AG08395 (cell line): ENCODE measurements at regions not wholly inside any gene's neighbourhood (a gene's known extent, or its start where the extent isn't known, plus 50 kb on each side); places are given as distances from the start of the nearest gene placed in this dataset.
"Not testable (repeated sequence)": the region's sequence is repeated elsewhere in the genome, so short reads cannot be mapped to it uniquely, and the experiment has no call there.

Experiments used
- DNase-seq: peaks from one replicate; pipeline ENCODE4 v3.0.0; 2012; ENCODE audit warnings: mixed read lengths, low spot score

DNA sequence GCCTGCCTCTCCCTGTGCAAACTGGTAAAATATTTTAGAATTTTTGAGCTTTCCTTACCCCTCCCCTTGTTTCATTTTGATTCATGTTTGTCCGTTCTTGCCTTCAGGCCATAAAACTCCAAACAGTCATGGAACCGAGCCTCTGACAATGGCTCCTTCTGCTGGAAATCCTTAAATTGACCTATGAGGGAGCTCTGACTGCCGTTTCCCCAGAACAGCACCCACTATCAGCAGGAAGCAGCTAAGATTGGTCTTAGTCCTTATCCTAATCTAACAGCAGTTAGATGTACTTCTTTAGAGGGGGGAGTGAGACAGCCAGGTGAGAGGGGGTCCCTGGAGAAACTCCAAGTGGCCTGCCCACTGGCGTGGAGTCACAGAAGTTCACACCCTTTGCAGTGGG lies 106.7 kb downstream of the FAM174A start:
- DNase-seq: no peak

DNA sequence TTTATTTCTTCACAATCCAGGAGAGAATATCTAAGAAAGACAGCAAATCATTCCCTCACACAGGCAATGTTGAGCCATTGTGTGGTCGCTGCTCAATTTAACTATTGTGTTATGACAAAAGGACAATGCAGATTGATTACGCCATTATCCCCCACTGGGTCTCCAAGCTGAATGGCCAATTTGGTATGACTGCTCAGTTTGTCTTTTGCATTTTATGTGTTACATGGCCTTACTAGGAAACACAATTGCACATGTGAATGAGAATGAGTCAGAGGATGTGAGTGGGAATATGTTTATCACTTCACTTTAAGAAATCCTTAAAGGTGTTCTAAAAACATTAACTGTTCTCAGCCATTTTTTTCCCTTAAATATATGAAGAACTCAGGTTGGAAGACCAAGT lies 108.3 kb downstream of the FAM174A start:
- DNase-seq: no peak

DNA sequence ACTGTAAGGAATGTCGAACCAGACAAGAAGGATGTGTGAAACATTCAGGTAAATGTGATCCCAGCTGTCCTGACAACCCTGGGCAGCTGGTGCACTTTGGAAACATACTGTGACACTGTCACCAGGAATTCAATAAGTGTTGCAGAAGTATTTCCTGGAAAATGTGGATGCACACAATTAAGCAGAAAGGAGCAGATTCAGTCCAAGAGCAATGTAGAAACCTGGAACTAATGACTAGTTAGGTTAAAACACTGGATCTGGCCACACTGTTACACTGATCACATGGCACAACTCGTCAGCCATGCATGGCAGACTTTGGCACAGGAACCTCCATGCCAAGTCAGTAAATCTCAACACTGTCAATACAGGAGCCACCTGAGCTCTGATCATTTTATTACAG lies 109.0 kb downstream of the FAM174A start:
- DNase-seq: no peak

DNA sequence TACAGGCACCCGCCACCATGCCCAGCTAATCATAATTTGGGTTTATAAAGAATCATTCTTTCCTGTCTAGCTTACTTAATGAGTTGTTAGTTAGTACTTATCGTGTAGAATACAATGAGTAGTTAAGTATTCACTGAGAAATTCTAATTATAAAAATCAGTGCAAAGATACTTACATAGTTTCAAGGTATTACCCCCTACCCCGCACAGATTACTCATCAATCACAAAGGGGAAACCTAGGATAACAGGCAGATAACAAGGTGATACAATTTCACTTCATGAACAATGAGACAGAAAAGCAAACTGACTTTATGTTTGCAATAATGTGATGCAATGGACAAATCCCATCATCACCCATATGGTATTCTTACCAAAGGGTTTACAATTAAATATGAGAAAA lies 109.6 kb downstream of the FAM174A start:
- no peak for DNase-seq

DNA sequence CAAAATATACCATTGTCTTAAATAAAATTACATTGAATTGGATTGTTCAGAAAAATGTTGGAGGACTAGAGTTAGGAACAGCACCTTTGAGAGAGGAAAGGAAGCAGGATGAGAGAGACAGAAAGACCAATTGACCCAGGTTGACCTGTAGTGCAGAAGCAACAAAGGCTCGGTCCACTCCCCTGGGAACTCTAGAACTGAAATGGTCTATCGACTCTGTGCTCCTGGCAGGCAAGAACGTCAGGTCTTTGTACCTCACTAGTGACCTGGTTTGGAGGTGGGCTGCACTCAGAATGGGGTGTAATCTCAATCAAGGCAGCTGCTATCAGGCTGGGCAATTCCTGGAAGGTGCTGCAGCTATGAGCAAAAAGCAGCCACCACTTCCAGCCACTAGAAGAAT lies 110.8 kb downstream of the FAM174A start:
- no peak for DNase-seq

DNA sequence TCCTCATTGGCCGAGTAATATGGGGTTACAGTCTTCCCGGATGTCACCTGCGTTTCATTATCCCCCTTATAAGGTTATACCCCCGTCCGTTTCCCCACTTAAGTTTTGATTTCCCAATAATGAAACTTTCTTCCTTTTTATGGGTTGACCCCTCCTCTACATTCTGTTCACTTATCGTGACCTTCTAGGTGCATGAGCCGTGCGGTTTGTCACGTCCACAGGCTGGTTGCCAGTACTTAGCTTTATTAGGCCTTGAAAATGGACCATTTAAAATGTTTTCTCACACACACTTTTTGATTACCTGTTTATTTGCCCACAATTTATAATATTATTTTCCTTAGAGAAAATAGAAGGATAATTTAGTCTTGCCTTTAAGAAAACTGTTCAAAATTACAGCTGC lies 111.5 kb downstream of the FAM174A start:
- DNase-seq: no peak

DNA sequence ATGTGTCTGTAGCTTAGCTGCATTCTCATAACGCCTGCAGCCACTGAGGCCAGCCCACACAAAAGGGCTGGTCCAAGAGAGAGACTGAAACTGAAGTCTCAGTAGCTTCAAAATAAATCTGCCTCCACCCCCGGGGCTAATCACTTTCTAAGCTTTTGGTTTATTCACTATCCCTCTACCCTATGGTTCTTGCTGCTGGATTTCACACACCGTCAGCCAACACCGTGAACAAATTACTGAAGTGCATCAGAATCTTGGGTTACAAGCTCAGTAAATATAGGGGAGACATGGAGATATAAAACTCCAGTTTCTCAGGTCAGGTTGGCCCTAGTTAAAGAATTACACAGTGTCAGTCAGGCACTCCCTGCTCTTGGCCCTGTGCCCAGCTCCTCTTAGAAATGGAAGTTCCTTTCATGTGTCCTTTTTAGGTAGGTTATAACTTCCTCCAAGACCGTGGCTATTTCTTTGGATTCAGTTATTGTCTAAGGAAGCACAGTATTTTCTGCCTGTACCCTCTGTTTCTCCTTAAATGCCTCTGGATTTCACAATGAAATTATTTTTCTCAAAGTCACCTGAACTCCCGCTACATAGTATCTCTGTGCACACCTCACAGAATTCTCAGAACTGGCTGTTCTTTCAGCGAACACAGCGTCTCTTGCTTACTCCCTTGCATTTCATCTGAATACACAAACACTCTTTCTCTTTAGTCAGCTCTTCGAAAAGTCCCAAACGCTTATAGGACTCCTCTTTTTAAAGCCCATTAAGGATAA lies 112.5 kb downstream of the FAM174A start:
- no peak for DNase-seq

DNA sequence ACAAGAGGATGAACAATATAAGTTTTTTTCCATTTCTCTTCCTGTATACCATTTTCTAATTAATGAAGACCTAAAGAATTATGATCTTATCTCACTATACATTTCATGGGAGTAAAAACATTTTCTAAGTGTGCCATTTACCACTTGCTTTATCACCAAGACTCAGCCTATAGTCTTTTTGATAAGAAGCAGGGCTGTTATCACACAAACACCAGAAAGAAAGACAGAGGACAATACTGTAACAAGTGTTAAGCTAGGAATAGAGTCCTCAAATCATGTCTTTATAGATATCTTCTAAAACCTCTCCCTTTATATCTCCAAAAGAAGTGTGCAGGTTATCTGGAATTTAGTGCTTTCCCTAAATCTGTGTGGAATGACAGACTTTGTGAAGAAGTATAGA lies 119.7 kb downstream of the FAM174A start:
- DNase-seq: no peak

DNA sequence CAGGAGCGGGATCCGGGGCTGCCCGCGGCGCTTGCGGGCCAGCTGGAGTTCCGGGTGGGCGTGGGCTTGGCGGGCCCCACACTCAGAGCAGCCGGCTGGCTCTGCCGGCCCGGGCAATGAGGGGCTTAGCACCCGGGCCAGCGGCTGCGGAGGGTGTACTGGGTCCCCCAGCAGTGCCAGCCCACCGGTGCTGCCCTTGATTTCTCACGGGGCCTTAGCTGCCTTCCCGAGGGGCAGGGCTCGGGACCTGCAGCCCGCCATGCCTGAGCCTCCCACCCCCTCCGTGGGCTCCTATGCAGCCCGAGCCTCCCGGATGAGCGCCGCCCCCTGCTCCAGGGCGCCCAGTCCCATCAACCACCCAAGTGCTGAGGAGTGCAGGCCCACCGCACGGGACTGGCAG lies 121.6 kb downstream of the FAM174A start:
- not testable (repeated sequence) for DNase-seq

DNA sequence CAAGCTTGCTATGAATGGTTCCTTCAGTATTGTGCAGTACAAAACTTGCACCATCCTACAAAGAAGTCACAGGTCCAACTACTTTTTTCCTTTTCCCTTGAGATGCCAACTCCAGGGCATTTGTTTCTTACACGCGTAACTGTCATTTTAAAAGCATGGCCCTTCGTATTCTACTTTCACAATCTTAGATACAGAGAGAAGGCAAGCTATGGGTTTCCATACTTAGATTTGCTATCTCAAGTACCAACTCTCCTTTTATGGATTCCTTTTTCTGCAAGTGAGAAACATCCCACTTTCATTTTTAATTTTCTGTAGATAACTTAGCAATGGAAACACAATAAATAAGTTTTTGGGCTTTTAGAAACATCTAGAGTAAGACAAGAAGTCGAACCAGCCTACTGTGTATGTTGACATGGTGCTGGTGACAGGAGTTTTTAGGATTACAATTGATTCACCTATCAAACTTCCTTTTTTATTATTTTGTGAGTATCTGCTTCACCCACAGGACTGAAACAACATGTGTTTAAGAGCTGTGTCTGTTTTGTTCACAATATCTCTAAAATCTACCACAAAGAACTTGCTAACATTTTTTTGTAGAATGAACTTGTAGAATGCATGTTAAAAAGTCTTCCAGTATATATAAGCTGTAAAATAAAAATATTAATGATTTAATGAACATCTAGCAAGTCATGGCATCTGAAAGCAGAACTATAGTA lies 124.1 kb downstream of the FAM174A start:
- DNase-seq: no peak

DNA sequence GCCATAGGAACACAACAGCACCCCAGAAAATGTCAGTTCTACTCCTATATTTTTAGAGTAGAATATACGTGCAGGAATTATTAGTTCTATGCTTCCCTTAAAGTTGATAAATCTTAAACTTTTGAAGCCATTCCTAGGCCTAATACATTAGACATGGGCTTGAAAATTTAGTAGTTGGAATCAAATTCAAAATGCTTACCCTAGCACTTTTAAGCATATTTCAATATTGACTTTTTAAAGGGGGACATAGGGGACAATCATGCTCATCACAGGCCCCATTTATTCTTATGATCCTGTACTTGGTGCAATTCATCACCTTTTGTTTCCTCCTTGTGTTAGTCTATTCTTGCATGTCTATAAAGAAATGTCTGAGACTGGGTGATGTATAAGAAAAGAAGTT lies 129.0 kb downstream of the FAM174A start:
- DNase-seq: no peak

DNA sequence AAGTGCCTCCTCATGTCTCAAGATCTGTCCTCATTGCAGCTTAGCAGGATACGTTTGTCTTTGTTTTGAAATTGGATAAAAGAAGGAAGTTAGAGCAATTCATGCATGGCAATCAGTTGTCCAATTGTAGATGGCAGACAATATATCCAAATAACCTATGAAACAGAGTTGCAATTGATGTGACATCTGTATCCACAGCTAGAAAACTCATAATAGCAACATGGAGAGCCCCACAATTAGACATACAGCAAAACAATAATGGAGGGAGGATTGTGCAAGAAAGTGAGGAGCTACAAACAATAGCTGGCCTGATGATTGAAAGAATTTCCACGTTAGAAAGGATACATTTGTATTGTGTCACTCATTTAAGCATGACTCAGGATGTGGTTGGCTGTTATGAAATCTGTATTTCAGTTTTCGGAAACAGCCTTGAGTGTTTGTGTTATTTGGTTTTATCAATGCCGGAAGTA lies 132.0 kb downstream of the FAM174A start:
- no peak for DNase-seq

DNA sequence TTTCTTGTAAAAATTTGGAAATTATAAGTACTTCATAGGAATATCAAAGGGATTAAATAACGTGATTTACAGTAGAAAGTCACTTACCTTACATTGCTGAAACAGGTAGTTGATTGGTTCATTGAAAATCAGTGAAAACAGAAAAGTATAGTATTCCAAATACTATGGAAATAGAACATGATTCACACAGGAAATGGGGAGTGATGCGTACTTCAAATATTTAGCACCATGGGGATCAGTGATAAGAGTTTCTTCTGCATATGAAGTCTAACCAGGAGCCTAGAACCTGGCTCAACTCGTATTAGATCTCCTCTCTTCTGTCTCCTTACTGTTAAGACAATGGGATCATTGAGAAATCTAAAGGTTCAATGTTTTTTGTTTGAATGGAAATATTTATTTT lies 133.3 kb downstream of the FAM174A start:
- no peak for DNase-seq

DNA sequence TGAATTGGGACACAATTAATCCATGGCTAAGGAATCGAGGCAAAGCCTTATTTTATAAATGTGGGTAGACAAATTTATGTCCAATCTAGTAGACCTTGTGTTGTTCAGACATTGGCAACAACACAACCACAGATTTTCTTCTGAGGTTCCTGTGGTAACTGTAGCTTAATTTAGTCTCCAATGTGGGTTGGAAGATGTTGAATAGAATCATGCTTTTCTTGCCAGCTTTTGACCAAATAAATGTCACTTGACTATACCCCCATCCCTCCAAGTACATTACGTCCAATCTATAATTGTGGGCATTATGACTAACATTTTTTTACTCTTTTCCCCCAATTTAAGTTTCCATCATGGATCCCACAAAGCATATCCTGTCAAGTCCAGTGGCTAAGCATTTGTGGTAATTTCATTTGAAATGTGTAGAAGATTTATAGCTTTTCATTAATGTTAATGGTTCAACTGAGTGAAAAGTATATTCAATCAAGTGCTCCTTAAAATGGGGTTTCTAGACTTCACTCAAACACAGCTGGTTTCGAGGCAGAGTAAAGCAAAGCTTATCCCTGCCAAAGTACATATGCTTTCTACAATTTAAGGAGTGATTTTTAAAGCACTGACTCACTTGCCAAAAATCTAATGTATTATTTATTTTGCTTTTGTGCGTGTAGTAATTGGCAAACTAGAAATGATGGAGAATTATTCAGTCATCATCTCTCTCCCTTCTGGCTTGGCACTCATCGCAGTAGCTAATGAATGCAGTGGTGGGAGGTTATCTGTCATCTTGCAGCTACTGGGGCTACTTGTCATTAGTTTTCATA lies 141.8 kb downstream of the FAM174A start:
- DNase-seq: no peak

DNA sequence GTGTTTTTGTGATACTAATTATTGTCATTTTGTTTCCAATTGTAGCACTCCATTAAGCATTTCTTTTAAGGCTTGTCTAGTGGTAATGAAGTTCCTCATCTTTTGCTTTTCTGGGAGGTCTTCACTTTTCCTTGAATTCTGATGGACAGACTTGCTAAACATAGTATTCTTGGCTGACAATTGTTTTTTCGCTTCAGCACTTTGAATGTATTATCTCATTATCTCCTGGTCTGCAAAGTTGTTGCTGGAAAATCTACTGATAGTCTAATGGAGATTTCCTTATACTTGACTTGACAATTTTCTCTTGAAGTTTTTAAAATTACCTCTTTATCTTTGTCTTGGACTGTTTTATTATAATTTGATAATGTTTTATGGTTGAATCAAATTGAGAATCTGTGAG lies 147.5 kb downstream of the FAM174A start:
- DNase-seq: no peak

DNA sequence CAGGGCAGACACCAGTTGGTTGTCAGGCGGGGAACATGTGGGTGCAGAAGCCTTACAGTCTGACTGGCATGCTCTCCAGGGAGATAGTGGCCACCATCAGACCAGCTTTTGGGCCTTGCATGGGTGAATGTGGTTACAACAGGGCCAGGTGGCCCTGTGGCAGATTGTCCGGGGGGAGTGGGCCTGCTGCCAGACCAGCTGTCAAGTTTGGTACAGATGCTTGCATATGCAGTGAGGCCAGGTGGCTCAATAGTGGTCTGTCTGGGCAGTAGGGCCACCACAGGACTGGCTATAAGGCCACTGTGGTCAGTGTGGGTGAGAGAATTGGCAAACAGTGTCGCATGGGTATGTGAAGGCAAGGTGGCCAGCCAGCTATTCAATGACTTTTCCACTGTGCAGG lies 148.7 kb downstream of the FAM174A start:
- DNase-seq: no peak

DNA sequence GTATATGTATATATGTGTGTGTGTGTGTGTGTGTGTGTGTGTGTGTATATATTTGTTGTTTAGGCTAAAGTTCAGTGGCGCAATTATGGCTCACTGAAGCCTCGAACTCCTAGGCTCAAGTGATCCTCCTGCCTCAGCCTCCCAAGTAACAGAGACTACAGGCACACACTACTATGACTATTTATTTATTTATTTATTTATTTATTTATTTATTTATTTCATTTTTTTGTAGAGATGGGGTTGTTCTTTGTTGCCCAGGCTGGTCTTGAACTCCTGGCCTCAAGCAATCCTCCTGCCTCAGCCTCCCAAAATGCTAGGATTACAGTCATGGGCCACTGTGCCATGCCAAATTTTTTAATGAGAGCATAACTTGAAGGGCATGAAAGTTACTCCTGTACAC lies 149.9 kb downstream of the FAM174A start:
- not testable (repeated sequence) for DNase-seq

DNA sequence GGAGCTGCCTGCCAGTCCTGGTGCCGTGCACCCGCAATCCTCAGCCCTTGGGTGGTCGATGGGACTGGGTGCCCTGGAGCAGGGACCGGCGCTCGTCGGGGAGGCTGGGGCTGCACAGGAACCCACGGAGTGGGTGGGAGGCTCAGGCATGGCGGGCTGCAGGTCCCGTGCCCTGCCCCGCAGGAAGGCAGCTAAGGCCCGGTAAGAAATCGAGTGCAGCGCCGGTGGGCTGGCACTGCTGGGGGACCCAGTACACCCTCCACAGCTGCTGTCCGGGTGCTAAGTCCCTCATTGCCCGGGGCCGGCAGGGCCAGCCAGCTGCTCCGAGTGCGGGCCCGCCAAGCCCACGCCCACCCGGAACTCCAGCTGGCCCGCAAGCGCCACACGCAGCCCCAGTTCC lies 153.7 kb downstream of the FAM174A start:
- DNase-seq: not testable (repeated sequence)

DNA sequence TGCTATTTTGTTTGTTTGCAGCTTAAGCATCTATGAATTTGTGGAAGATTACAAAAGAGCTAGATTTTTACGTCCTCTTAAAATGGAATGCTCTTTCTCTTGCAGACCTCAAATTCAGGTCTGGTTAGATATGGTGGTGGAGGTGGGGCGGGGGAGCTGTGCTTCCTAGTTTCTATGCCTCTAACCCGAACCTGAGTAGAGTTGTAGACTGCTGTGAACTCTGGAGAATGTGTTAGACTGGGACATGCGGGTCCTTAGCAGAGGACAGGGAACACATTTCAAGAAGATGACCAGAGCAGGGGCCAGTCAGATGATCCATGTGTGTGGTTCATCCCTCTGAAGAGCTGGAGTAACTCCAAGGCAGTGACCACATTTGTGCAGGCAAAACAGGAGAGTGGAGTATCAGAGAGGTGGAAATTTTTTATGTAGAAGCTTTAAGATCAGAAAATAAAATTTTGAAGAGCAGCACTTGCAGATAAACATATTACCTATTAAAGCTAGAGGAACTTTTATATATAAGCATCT lies 154.9 kb downstream of the FAM174A start:
- no peak for DNase-seq

DNA sequence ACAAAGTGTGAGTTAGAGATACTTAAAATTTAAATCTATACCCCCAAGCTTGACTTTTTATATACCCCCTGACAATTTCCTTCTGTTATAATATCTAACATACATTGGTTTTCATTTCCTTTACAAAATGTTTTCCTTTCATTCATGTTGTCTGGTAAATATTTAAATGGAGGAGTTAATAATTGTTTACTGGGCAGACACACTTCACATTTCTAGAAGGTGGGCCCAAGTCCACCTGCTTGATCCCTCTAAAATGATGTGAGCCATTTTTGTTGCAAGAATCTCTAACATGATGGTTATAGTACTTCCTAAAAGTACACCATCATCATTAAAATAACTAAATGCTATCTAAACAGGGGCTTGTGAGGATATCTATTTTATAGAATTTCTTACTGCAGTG lies 155.9 kb downstream of the FAM174A start:
- no peak for DNase-seq

DNA sequence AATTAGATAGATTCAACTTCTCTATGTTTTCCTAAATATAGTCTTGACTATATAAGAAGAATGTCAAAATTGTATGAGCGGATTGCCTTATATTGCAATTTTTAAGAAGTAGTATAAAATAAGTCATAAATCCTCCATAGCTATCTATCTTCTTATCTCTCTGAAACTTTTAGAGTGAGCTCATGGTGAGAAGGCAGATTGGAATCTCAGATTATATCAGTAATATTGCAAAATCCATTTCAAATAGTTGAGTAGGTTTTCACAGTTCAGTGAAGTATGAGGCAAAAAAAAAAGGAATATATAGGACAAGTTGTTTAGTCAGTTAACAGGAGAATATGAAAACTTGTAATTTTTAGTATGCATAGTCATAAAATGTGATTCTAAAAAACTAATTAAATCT lies 156.4 kb downstream of the FAM174A start:
- no peak for DNase-seq

DNA sequence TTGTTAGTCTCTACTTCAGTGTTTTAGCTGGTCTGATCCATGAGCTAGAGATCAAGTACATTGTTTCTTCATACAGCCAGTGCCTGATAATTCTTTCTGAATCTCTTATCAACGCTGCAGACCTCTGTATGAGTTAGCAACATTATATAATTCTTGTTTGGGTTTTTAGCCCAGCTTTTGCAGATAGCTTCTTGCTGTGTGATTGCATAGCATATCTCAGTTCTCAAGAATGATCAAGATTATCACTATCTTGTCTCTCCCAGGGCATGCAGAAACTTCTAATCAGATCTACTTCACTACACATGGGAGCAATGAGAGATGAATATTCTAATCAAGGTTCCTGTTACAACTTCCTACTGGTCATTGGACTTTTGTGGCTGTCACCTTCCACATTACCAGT lies 158.3 kb downstream of the FAM174A start:
- DNase-seq: no peak

DNA sequence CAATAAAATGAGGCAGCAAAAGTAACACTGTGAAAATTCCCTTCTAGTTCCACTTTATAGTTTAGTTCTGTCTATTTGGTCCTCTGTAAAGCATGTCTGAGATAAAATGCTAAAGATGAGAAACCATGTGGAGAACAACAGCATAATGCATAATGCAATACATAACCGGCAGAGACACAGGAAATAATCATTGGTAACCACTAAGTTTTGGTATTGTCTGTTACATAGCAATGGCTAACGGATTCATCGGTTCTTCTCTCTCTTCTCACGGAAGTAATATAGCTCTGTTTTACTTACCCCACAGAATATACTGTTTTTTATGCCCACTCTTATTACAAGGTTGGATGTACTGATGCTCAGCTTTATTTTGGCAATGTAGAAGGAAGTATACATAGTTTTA lies 158.9 kb downstream of the FAM174A start:
- no peak for DNase-seq
